ENCODE measurements at regions not wholly inside any gene's neighbourhood (a gene's known extent, or its start where the extent isn't known, plus 50 kb on each side); places are given as distances from the start of the nearest gene placed in this dataset.

- TF ChIP-seq CTCF (IDR thresholded peaks at IDR 0.05; ENCODE audit: low read depth, low read length) (no peak), MAX (IDR thresholded peaks at IDR 0.05; ENCODE audit: low read depth, low read length) (no peak)
Measured at GRCh38 chr12:77725611-77726010, 105.1 kb upstream of the NAV3 start.
